Stimulated activated CD8-positive, alpha-beta memory T cell treated with anti-CD3 and anti-CD28 coated beads, Interleukin-7, amount 100 ng/mL, for 1 hour (primary cell): ENCODE measurements at regions not wholly inside any gene's neighbourhood (a gene's known extent, or its start where the extent isn't known, plus 50 kb on each side); places are given as distances from the start of the nearest gene placed in this dataset.
A peak's percentile ranks its signal among the peaks of the same experiment; 100 is the strongest.

Experiments used
- DNase-seq, 2 donors: peaks; one replicate each; pipeline ENCODE4 v3.0.0-alpha.2; 2020; ENCODE audit warnings: low read depth in 2 of 2

- no peak for DNase-seq
Measured at GRCh38 chr13:22226086-22226485, 555.2 kb downstream of the FGF9 start.

DNA sequence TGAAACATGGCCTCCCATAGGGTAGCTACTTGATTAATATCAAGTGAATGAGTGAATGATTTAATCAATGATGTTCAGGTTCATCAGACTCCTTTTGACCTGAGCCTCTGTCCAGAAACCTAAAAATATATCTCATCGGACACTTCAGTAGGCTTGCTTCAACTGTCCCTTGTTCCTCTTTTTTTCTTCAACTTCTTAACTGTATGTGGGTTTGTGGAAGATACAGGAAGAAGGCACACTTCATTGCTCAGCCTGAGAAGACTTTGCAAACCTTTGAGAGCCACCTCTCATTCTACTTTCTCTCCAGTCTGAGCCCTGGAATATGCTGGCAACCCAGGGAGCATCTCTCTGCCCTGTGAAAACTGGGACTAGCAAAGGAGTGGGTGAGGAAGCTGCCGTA is 557.0 kb downstream of the FGF9 start:
- no peak for DNase-seq

- DNase-seq: no peak
Measured at GRCh38 chr13:22229916-22230315, 559.0 kb downstream of the FGF9 start.

DNA sequence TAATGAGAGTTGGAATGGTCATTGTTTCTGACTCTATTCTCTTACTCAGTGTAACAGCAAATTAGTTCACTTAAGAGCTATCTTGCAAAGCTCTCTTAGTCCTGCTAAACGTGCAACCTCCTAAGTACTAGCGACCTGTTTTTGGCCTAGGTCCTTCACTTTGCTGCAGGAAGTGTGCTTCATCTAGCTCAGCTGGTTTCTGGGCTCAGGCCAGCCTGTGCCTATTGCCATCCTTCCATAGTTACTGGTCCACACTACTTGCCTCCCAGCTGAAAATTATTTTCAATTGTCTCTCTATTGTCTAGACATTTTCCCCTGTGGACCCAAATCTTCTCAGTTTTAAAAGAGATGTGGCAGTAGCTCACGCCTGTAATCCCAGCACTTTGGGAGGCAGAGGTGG is 561.3 kb downstream of the FGF9 start:
- DNase-seq: no peak

- DNase-seq: no peak
Measured at GRCh38 chr13:22235285-22235949, 564.5 kb downstream of the FGF9 start.

- no peak for DNase-seq
Measured at GRCh38 chr13:22235950-22236290, 565.0 kb downstream of the FGF9 start.

GRCh38 chr13:22238269-22238668 is 567.4 kb downstream of the FGF9 start:
- no peak for DNase-seq

GRCh38 chr13:22240716-22241115 is 569.8 kb downstream of the FGF9 start:
- DNase-seq: no peak

GRCh38 chr13:22243469-22244163 is 572.7 kb downstream of the FGF9 start:
- DNase-seq: no peak

DNA sequence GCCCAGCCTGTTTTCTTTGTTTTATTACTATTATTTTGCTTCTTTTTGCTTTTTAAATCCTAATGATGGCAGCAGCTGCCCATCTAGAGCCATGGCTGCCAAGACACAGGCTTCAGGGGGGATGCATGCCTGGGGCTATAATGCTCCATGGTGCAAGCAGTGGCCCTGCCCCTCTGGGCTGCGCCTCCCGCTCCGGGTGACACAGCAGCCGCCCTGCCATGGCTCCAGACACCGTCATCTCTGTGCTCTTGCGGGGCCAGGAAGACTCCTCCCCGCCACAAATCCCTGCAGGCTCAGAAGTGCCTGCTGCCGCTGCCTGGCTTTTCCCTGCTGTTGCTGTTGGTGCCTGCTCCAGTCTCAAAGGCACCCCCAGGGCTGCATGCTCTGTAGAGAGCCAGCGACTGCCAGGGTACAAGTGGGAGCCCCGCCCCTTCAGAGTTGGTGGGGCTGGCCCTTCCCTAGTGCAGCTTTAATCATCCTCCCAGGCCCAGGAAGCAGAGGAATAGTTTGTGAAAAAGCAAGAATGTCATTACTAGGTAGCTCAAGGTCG is 581.5 kb downstream of the FGF9 start:
- no peak for DNase-seq

DNA sequence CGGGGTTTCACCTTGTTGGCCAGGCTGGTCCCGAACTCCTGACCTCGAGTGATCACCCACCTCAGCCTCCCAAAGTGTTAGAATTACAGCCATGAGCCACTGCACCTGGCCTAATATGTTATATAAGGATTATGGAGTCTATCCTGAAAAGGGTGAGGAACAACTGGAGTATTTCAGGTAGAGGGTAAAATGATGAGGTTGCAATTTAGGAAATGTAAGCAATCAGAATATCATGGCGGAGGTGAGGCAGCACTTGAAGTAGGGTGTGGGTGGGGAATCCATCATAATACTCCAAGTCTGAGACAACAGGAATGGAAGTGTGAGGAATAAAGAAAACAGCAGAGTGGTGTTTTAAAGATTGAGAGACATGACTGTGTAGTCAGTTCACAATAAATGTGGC is 582.2 kb downstream of the FGF9 start:
- DNase-seq: no peak

- DNase-seq: no peak
Measured at GRCh38 chr13:22256111-22256639, 585.3 kb downstream of the FGF9 start.

DNA sequence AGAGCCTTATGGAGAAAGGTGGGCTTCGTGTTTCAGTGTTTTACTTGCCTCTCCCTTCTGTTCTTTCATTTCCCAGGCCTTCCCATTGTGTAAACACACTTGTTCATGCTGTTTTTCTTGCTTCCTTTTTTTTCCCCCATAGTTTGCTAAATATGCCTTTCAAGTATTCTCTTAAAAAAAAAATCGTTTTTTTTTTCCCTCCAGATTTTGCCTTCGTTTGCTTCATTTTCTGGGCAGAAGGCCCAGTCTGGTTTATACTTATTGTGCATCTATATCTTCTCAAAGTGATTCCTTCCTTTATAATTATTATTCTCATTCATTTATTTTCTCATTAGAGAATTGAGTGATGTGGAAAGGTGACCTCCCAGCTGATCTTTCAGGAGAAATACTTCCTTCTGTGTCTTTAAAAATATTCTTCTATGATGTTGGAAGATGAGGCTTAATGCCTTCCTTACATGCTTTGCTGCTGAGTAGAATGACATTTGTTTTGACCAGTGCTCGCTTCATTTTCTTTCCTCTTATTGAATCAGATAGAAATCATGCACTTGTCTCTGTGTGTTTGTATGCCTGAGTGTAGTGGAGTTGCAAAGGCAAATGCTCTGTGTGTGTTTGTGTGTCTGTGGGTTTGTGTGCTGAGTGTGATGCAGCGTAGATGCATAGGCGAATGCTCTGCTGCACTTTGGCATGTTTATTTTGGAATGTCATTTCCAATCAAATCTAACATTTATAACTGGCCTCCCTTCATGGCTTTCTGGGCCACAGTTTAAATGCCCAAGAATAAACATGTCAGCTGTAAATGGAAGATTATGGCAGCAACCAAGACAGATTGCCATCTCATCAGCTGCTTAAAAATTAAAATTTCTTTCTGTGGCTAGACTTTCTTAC is 591.4 kb downstream of the FGF9 start:
- DNase-seq: no peak

DNA sequence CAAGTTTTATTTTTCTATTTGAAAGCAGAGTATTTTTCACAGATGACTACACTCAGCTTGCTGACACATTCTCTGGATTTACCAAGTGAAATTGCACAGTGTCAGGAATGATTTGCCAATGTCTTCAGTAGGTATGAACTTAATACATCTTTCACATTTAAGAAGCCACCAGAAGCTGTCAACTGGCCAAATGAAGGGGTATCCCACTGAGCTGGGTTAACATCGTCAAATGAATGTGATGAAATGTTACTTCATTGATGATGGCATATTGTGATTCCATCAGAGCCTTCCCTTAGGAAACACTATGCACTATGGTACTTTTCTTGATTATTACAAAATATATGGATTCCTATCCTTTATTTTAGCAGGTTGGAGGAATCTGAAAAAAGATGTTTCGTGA is 592.3 kb downstream of the FGF9 start:
- DNase-seq: no peak

- no peak for DNase-seq
Measured at GRCh38 chr13:22265563-22265962, 594.7 kb downstream of the FGF9 start.

DNA sequence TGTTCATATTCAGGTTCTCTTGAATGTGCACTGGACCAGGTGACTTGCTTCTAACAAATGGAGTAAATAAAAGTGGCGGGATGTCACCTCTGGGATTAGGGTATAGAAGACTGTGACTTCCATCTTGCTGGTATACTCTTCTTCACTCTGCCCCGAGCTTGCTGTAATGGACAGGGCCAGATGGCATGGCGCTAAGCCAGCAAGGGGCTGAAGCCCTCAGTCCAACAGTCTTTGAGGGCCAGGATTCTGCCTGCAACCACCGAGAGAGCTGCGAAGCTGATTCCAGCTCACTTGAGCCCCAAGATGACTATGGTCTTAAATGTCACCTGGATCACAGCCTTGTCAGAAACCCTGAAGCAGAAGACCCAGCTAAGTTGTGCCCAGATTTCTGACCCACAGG is 600.0 kb downstream of the FGF9 start:
- no peak for DNase-seq

- no peak for DNase-seq
Measured at GRCh38 chr13:22271903-22272302, 601.0 kb downstream of the FGF9 start.

DNA sequence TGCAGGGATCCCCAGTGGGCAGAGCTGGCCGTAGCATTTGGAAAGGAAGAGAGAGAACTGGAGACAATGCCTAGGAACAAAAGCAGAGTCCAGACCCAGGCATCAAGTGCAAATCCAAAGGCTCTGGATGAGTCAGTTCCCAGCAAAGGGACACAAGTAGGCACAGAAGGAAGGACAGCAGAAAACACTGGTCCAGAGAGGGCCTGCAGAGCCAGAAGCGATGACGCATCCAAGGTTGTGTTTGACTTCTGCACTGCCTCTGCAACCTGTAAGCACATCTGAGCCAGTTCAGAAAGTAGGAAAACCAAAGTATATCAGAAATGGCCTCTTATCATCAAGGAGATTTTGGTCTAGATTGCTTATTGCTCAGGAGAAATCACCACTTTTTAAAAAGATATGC is 604.5 kb downstream of the FGF9 start:
- no peak for DNase-seq

- DNase-seq: no peak
Measured at GRCh38 chr13:22276616-22277015, 605.7 kb downstream of the FGF9 start.

GRCh38 chr13:22278336-22278929 is 607.6 kb downstream of the FGF9 start:
- DNase-seq: peak; percentile 32 to 62

- no peak for DNase-seq
Measured at GRCh38 chr13:22285867-22286266, 615.0 kb downstream of the FGF9 start.

GRCh38 chr13:22286338-22286737 is 615.5 kb downstream of the FGF9 start:
- no peak for DNase-seq
